MV-4-11 (cell line): ENCODE measurements at regions not wholly inside any gene's neighbourhood (a gene's known extent, or its start where the extent isn't known, plus 50 kb on each side); places are given as distances from the start of the nearest gene placed in this dataset.

ENCODE experiments used
- DNase-seq: peaks from one replicate; lab custom pipeline; 2025; lab: John Stamatoyannopoulos, UW

GRCh38 chrX:40452031-40452430 lies 128.7 kb upstream of the ATP6AP2 start:
- no peak for DNase-seq

- DNase-seq, result no peak
Observed at GRCh38 chrX:40449956-40450706, 130.6 kb upstream of the ATP6AP2 start.

- DNase-seq, result no peak
Observed at GRCh38 chrX:40449396-40449795, 131.4 kb upstream of the ATP6AP2 start.

GRCh38 chrX:40448793-40449192 lies 132.0 kb upstream of the ATP6AP2 start:
- DNase-seq, result no peak

- DNase-seq, result no peak
Observed at GRCh38 chrX:40446921-40447320, 133.8 kb upstream of the ATP6AP2 start.

GRCh38 chrX:40445691-40446090 lies 135.1 kb upstream of the ATP6AP2 start:
- peak; percentile 77 for DNase-seq

GRCh38 chrX:40444798-40445496 lies 135.8 kb upstream of the ATP6AP2 start:
- DNase-seq, result no peak

GRCh38 chrX:40444133-40444532 lies 136.6 kb upstream of the ATP6AP2 start:
- DNase-seq, result no peak

- DNase-seq, result no peak
Observed at GRCh38 chrX:40440866-40441265, 139.9 kb upstream of the ATP6AP2 start.

GRCh38 chrX:40439625-40440532 lies 140.9 kb upstream of the ATP6AP2 start:
- peak; percentile 72 for DNase-seq

- DNase-seq, result no peak
Observed at GRCh38 chrX:40437348-40437747, 143.4 kb upstream of the ATP6AP2 start.

GRCh38 chrX:40434947-40435346 lies 145.8 kb upstream of the ATP6AP2 start:
- DNase-seq, result no peak

GRCh38 chrX:40434443-40434842 lies 146.3 kb upstream of the ATP6AP2 start:
- DNase-seq, result no peak

- DNase-seq, result no peak
Observed at GRCh38 chrX:40433160-40433559, 147.6 kb upstream of the ATP6AP2 start.

GRCh38 chrX:40424259-40424658 lies 156.5 kb upstream of the ATP6AP2 start:
- peak; percentile 8 for DNase-seq

GRCh38 chrX:40423299-40423698 lies 157.5 kb upstream of the ATP6AP2 start:
- DNase-seq, result peak; percentile 71

GRCh38 chrX:40422021-40422420 lies 158.7 kb upstream of the ATP6AP2 start:
- DNase-seq, result no peak

GRCh38 chrX:40420899-40421729 lies 159.7 kb upstream of the ATP6AP2 start:
- DNase-seq, result peak; percentile 7

GRCh38 chrX:40418813-40419195 lies 162.0 kb upstream of the ATP6AP2 start:
- peak; percentile 54 for DNase-seq

GRCh38 chrX:40418146-40418812 lies 162.5 kb upstream of the ATP6AP2 start:
- DNase-seq, result peak; percentile 26

GRCh38 chrX:40415675-40416074 lies 165.1 kb upstream of the ATP6AP2 start:
- DNase-seq, result no peak
